ENCODE measurements at regions not wholly inside any gene's neighbourhood (a gene's known extent, or its start where the extent isn't known, plus 50 kb on each side); places are given as distances from the start of the nearest gene placed in this dataset.
"Not testable (repeated sequence)": the region's sequence is repeated elsewhere in the genome, so short reads cannot be mapped to it uniquely, and the experiment has no call there.

- no peak for DNase-seq (ENCODE audit: extremely low read depth in 1 of 11, low read depth in 9 of 11, low spot score in 4 of 11)
These were observed 105.0 kb upstream of the ZNF184 start for GRCh38 chr6:27577922-27578321.

GRCh38 chr6:27575594-27576361, 102.9 kb upstream of the ZNF184 start:
- no peak for DNase-seq (ENCODE audit: extremely low read depth in 1 of 11, low read depth in 9 of 11, low spot score in 4 of 11)

GRCh38 chr6:27568226-27568897, 95.5 kb upstream of the ZNF184 start:
- no peak for DNase-seq (ENCODE audit: extremely low read depth in 1 of 11, low read depth in 9 of 11, low spot score in 4 of 11)

- DNase-seq (ENCODE audit: extremely low read depth in 1 of 11, low read depth in 9 of 11, low spot score in 4 of 11): no peak
These were observed 93.2 kb upstream of the ZNF184 start for GRCh38 chr6:27565839-27566779.

- DNase-seq (ENCODE audit: extremely low read depth in 1 of 11, low read depth in 9 of 11, low spot score in 4 of 11): no peak
These were observed 89.1 kb upstream of the ZNF184 start for GRCh38 chr6:27562027-27562410.

- no peak for DNase-seq (ENCODE audit: extremely low read depth in 1 of 11, low read depth in 9 of 11, low spot score in 4 of 11)
These were observed 85.3 kb upstream of the ZNF184 start for GRCh38 chr6:27558028-27558724.

GRCh38 chr6:27556406-27556805, 83.5 kb upstream of the ZNF184 start:
- DNase-seq (ENCODE audit: extremely low read depth in 1 of 11, low read depth in 9 of 11, low spot score in 4 of 11): no peak

GRCh38 chr6:27553123-27553904, 80.4 kb upstream of the ZNF184 start:
- no peak for DNase-seq (ENCODE audit: extremely low read depth in 1 of 11, low read depth in 9 of 11, low spot score in 4 of 11)

GRCh38 chr6:27551607-27552006, 78.7 kb upstream of the ZNF184 start:
- no peak for DNase-seq (ENCODE audit: extremely low read depth in 1 of 11, low read depth in 9 of 11, low spot score in 4 of 11)

GRCh38 chr6:27550692-27551091, 77.8 kb upstream of the ZNF184 start:
- DNase-seq (ENCODE audit: extremely low read depth in 1 of 11, low read depth in 9 of 11, low spot score in 4 of 11): no peak

- DNase-seq (ENCODE audit: extremely low read depth in 1 of 11, low read depth in 9 of 11, low spot score in 4 of 11): not testable (repeated sequence)
These were observed 76.3 kb upstream of the ZNF184 start for GRCh38 chr6:27549241-27549598.

GRCh38 chr6:27547157-27548075, 74.5 kb upstream of the ZNF184 start:
- DNase-seq (ENCODE audit: extremely low read depth in 1 of 11, low read depth in 9 of 11, low spot score in 4 of 11): no peak

- DNase-seq (ENCODE audit: extremely low read depth in 1 of 11, low read depth in 9 of 11, low spot score in 4 of 11): no peak
These were observed 73.6 kb upstream of the ZNF184 start for GRCh38 chr6:27546522-27546921.

- DNase-seq (ENCODE audit: extremely low read depth in 1 of 11, low read depth in 9 of 11, low spot score in 4 of 11): no peak
These were observed 72.6 kb upstream of the ZNF184 start for GRCh38 chr6:27545271-27546046.

GRCh38 chr6:27544612-27545260, 71.8 kb upstream of the ZNF184 start:
- no peak for DNase-seq (ENCODE audit: extremely low read depth in 1 of 11, low read depth in 9 of 11, low spot score in 4 of 11)

- DNase-seq (ENCODE audit: extremely low read depth in 1 of 11, low read depth in 9 of 11, low spot score in 4 of 11): not testable (repeated sequence)
These were observed 71.2 kb upstream of the ZNF184 start for GRCh38 chr6:27544135-27544534.

Data from renal cortex interstitium (tissue), 11 donors.